Peyer's patch (tissue), 4 donors: ENCODE measurements at regions not wholly inside any gene's neighbourhood (a gene's known extent, or its start where the extent isn't known, plus 50 kb on each side); places are given as distances from the start of the nearest gene placed in this dataset.

Experiments used
- POLR2A ChIP-seq, 2 donors: fragments of 450-650 bp; IDR thresholded peaks; one replicate each; pipeline ENCODE4 v1.5.1; 2017; ENCODE audit warnings: antibody characterized with exemption in 2 of 2, mild to moderate bottlenecking in 2 of 2, moderate library complexity in 2 of 2
- TF ChIP-seq, protein P1 (sequence below), 6 experiments: fragments of 450-650 bp in 4 of 6; fragments of 200-600 bp in 2 of 6; sonication (generic) in 1 of 6; IDR thresholded peaks; one replicate each; pipeline ENCODE4 v1.5.1; 2017 to 2019; ENCODE audit warnings: antibody characterized with exemption in 6 of 6, mild to moderate bottlenecking in 3 of 6, moderate library complexity in 1 of 6

DNA sequence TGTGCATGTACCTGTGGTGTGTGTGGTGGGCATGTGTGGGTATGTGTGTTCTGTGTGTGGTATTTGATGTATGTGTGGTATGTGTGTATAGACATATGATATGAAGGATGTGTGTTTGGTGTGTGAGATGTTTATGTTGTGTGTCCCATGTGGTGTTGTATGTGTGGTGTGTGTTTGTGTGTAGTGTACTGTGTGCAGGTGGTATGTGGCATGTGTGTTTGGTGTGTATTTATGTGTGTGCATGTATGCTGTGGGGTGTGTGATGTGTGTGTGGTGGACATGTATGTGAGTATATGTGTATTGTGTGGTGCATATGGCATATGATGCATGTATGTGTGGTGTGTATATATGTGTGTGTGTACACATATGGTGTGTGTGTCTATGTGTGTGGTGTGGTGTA is 718.8 kb upstream of the SOX11 start:
- TF ChIP-seq, protein P1, sequence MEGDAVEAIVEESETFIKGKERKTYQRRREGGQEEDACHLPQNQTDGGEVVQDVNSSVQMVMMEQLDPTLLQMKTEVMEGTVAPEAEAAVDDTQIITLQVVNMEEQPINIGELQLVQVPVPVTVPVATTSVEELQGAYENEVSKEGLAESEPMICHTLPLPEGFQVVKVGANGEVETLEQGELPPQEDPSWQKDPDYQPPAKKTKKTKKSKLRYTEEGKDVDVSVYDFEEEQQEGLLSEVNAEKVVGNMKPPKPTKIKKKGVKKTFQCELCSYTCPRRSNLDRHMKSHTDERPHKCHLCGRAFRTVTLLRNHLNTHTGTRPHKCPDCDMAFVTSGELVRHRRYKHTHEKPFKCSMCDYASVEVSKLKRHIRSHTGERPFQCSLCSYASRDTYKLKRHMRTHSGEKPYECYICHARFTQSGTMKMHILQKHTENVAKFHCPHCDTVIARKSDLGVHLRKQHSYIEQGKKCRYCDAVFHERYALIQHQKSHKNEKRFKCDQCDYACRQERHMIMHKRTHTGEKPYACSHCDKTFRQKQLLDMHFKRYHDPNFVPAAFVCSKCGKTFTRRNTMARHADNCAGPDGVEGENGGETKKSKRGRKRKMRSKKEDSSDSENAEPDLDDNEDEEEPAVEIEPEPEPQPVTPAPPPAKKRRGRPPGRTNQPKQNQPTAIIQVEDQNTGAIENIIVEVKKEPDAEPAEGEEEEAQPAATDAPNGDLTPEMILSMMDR (IDR thresholded peaks at IDR 0.05) = no peak
- no peak for TF ChIP-seq POLR2A (IDR thresholded peaks at IDR 0.05)
